A549 (cell line): ENCODE measurements at regions not wholly inside any gene's neighbourhood (a gene's known extent, or its start where the extent isn't known, plus 50 kb on each side); places are given as distances from the start of the nearest gene placed in this dataset.

ENCODE experiments used
- CTCF ChIP-seq: fragments of >200 bp; sonication (Bioruptor Twin); formaldehyde crosslinking; IDR thresholded peaks from 3 replicates; pipeline ENCODE4 v1.5.1; 2016
- ESRRA ChIP-seq: fragments of 150-350 bp; IDR thresholded peaks from 2 replicates; pipeline ENCODE4 v1.6.1; 2014; ENCODE audit warnings: mild to moderate bottlenecking, low read length, borderline replicate concordance
- POLR2A ChIP-seq: IDR thresholded peaks from 2 replicates; pipeline ENCODE4 v1.6.1; 2012; ENCODE audit warnings: mild to moderate bottlenecking, low read length
- SREBF2 ChIP-seq: fragments of 450-650 bp; IDR thresholded peaks from 2 replicates; pipeline ENCODE4 v1.6.1; 2014; ENCODE audit warnings: mild to moderate bottlenecking, moderate library complexity
- TF ChIP-seq, protein P1 (sequence below): fragments of >200 bp; sonication (Bioruptor Twin); formaldehyde crosslinking; IDR thresholded peaks from 3 replicates; pipeline ENCODE4 v1.6.1; 2016
- TF ChIP-seq, protein P2 (sequence below): fragments of 250-450 bp; sonication (Bioruptor Pico); IDR thresholded peaks from 2 replicates; pipeline ENCODE4 v1.5.0; 2021; ENCODE audit warnings: mild to moderate bottlenecking, moderate library complexity, borderline replicate concordance

- TF ChIP-seq POLR2A (no peak), ESRRA (no peak), CTCF (no peak), SREBF2 (no peak)
- TF ChIP-seq, protein P1, sequence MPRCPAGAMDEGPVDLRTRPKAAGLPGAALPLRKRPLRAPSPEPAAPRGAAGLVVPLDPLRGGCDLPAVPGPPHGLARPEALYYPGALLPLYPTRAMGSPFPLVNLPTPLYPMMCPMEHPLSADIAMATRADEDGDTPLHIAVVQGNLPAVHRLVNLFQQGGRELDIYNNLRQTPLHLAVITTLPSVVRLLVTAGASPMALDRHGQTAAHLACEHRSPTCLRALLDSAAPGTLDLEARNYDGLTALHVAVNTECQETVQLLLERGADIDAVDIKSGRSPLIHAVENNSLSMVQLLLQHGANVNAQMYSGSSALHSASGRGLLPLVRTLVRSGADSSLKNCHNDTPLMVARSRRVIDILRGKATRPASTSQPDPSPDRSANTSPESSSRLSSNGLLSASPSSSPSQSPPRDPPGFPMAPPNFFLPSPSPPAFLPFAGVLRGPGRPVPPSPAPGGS = no peak
- TF ChIP-seq, protein P2, sequence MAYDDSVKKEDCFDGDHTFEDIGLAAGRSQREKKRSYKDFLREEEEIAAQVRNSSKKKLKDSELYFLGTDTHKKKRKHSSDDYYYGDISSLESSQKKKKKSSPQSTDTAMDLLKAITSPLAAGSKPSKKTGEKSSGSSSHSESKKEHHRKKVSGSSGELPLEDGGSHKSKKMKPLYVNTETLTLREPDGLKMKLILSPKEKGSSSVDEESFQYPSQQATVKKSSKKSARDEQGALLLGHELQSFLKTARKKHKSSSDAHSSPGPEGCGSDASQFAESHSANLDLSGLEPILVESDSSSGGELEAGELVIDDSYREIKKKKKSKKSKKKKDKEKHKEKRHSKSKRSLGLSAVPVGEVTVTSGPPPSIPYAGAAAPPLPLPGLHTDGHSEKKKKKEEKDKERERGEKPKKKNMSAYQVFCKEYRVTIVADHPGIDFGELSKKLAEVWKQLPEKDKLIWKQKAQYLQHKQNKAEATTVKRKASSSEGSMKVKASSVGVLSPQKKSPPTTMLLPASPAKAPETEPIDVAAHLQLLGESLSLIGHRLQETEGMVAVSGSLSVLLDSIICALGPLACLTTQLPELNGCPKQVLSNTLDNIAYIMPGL = no peak
Observed at GRCh38 chr3:182180654-182181385, 469.1 kb downstream of the SOX2 start.
